Natural killer cell (primary cell): ENCODE measurements at regions not wholly inside any gene's neighbourhood (a gene's known extent, or its start where the extent isn't known, plus 50 kb on each side); places are given as distances from the start of the nearest gene placed in this dataset.

Experiments used
- ATAC-seq, 3 donors: fragments of 150-1000 bp in 2 of 3; fragments of 200-7000 bp in 1 of 3; cut with Tn5 transposase; 1 replicate in 1 of 3; 2 replicates in 2 of 3; pipeline ENCODE4 v1.10.0; 2021; ENCODE audit warnings: mild to moderate bottlenecking in 2 of 3, moderate library complexity in 2 of 3
- DNase-seq, 2 donors: peaks; one replicate each; pipeline versions ENCODE4 v3.0.0 to v3.0.0-alpha.2; 2013 to 2021; ENCODE audit warnings: mixed read lengths in 1 of 2
- H3K27ac ChIP-seq: one replicate; pipeline ENCODE4 v1.5.1; 2013; ENCODE audit warnings: mild to moderate bottlenecking, low read length
- H3K27me3 ChIP-seq: one replicate; pipeline ENCODE4 v1.6.1; 2013; ENCODE audit warnings: low read length; ENCODE audit not compliant: control insufficient read depth, insufficient read depth
- H3K36me3 ChIP-seq: one replicate; pipeline ENCODE4 v1.6.1; 2013; ENCODE audit warnings: low read length; ENCODE audit not compliant: control insufficient read depth, insufficient read depth
- H3K4me1 ChIP-seq: one replicate; pipeline ENCODE4 v1.6.1; 2013; ENCODE audit warnings: low read length; ENCODE audit not compliant: control insufficient read depth, insufficient read depth
- H3K4me3 ChIP-seq: one replicate; pipeline ENCODE4 v1.5.1; 2013; ENCODE audit warnings: low read length
- H3K9me3 ChIP-seq: one replicate; pipeline ENCODE4 v1.6.1; 2013; ENCODE audit warnings: low read length; ENCODE audit not compliant: control insufficient read depth, insufficient read depth
- H3K27ac Mint-ChIP-seq, 2 donors: one replicate each; pipeline ENCODE4 v1.8.0; 2022; ENCODE audit warnings: mild to moderate bottlenecking in 2 of 2, mixed read lengths in 2 of 2, moderate library complexity in 1 of 2
- H3K27me3 Mint-ChIP-seq, 2 donors: one replicate each; pipeline ENCODE4 v1.8.0; 2022; ENCODE audit warnings: low read depth in 2 of 2, mixed read lengths in 2 of 2
- H3K36me3 Mint-ChIP-seq: one replicate; pipeline ENCODE4 v1.8.0; 2022; ENCODE audit warnings: mixed read lengths
- H3K4me1 Mint-ChIP-seq, 2 donors: one replicate each; pipeline ENCODE4 v1.8.0; 2022; ENCODE audit warnings: mixed read lengths in 2 of 2
- H3K4me3 Mint-ChIP-seq: one replicate; pipeline ENCODE4 v1.8.0; 2022; ENCODE audit warnings: mild to moderate bottlenecking, moderate library complexity, mixed read lengths
- H3K9me3 Mint-ChIP-seq, 2 donors: one replicate each; pipeline ENCODE4 v1.8.0; 2022; ENCODE audit warnings: mixed read lengths in 2 of 2
- WGBS: methylation state at CpG from one replicate; pipeline ENCODE4 v1.1.7; 2013; ENCODE audit warnings: missing lambda C conversion rate; ENCODE audit not compliant: insufficient coverage; 5-methylcytosine and 5-hydroxymethylcytosine counted together
- intact Hi-C: fragments of 100-400 bp; cut with micrococcal nuclease; formaldehyde crosslinking; loops from one replicate; pipeline ENCODE4 v1.14.2; 2022
- TF ChIP-seq, protein P1 (sequence below): fragments of 200-600 bp; IDR thresholded peaks from one replicate; pipeline ENCODE4 v1.8.0; 2022; ENCODE audit warnings: antibody characterized with exemption

DNA sequence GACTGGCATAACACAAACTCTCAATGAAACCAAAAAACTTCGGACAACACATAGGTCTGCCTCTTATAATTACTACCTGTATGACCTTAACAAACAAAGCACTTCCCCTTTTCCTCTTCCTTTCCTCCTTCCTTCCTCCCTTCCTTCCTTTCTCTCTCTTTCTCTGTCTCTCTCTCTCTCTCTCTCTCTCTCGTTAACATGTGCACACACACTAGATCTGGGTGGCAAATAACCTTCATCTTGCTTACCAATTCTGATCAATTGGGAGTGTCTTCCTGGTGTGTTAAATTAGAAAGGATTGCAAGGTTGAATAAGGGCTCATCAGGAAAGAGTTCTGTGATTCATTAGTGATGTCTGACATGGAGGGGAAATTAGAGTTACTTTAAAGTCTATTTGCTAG, 307.8 kb upstream of the PRKD1 start:
- Mint-ChIP-seq H3K27ac (no peak overlapping the region), H3K36me3 (no peaks in the 10 kb centered on the region), H3K27me3 (no peaks in the 10 kb centered on the region), H3K4me3 (no peak overlapping the region), H3K4me1 (no peaks in the 10 kb centered on the region), H3K9me3 (peaks cover 14 to 19% of the 10 kb centered on the region in 2 donors)
- Histone ChIP-seq H3K27me3 (no peaks in the 10 kb centered on the region), H3K4me3 (no peak overlapping the region), H3K4me1 (no peaks in the 10 kb centered on the region), H3K27ac (no peak overlapping the region), H3K36me3 (no peaks in the 10 kb centered on the region), H3K9me3 (no peaks in the 10 kb centered on the region)
- no peak for DNase-seq
- WGBS: 95% methylated on average over 2 of the region's 2 CpGs
- ATAC-seq: no peak
- TF ChIP-seq, protein P1, sequence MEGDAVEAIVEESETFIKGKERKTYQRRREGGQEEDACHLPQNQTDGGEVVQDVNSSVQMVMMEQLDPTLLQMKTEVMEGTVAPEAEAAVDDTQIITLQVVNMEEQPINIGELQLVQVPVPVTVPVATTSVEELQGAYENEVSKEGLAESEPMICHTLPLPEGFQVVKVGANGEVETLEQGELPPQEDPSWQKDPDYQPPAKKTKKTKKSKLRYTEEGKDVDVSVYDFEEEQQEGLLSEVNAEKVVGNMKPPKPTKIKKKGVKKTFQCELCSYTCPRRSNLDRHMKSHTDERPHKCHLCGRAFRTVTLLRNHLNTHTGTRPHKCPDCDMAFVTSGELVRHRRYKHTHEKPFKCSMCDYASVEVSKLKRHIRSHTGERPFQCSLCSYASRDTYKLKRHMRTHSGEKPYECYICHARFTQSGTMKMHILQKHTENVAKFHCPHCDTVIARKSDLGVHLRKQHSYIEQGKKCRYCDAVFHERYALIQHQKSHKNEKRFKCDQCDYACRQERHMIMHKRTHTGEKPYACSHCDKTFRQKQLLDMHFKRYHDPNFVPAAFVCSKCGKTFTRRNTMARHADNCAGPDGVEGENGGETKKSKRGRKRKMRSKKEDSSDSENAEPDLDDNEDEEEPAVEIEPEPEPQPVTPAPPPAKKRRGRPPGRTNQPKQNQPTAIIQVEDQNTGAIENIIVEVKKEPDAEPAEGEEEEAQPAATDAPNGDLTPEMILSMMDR: no peak
- intact Hi-C loops: no loop called here

DNA sequence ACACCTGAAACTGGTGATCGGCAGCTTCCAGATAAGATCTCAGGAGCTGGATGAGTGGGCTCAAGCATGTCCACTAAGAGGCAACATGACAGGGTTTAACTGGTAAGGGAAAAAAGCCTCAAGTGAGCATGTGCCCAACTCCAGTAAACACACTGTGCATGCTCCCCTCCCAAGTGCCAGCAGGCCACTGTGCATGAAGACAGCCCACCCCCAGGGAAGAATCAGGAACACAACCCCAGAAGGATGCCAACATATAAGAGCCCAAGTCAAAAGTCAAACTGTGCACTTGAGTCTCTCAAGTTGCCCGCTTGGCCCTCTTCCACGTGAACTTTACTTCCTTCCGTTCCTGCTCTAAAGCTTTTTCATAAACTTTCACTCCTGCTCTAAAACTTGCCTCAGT, 311.3 kb upstream of the PRKD1 start:
- Mint-ChIP-seq H3K4me3 (no peak overlapping the region), H3K9me3 (peaks cover 11 to 14% of the 10 kb centered on the region in 2 donors), H3K4me1 (no peaks in the 10 kb centered on the region), H3K27me3 (no peaks in the 10 kb centered on the region), H3K36me3 (no peaks in the 10 kb centered on the region), H3K27ac (no peak overlapping the region)
- H3K27ac ChIP-seq: no peak overlapping the region
- no peaks in the 10 kb centered on the region for H3K27me3 ChIP-seq
- DNase-seq: no peak
- ATAC-seq: no peak
- WGBS: 90% methylated on average over 4 of the region's 4 CpGs
- H3K4me3 ChIP-seq: no peak overlapping the region
- H3K36me3 ChIP-seq: no peaks in the 10 kb centered on the region
- TF ChIP-seq, protein P1: no peak
- H3K9me3 ChIP-seq: no peaks in the 10 kb centered on the region
- intact Hi-C loops: no loop called here
- H3K4me1 ChIP-seq: no peaks in the 10 kb centered on the region

DNA sequence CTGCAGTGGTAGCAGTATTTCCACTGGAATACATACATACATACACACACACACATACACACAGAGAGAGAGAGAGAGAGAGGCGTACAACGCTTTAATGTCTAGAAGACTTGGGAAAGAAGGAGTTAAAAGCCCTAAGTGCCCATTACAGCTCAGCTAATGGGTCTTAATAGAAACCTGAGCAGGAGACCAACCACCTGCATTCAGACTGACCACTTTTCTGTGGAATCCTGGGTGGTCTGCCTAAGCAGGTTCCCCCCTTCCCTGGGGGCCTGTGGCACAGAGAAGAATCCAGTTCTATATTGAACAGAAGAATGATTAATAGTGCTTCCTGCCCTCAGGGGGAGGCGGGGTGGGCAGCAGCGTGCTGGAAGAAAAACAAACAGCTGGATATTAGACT, 312.4 kb upstream of the PRKD1 start:
- no peaks in the 10 kb centered on the region for H3K36me3 ChIP-seq
- DNase-seq: no peak
- Mint-ChIP-seq H3K27me3 (no peaks in the 10 kb centered on the region), H3K36me3 (no peaks in the 10 kb centered on the region), H3K27ac (no peak overlapping the region), H3K4me3 (no peak overlapping the region), H3K9me3 (peaks cover 9 to 11% of the 10 kb centered on the region in 2 donors), H3K4me1 (no peaks in the 10 kb centered on the region)
- H3K27me3 ChIP-seq: no peaks in the 10 kb centered on the region
- TF ChIP-seq, protein P1: no peak
- no peak for ATAC-seq
- no peak overlapping the region for H3K4me3 ChIP-seq
- intact Hi-C loops: no loop called here
- H3K4me1 ChIP-seq: no peaks in the 10 kb centered on the region
- 70% methylated on average over 2 of the region's 4 CpGs for WGBS
- H3K27ac ChIP-seq: no peak overlapping the region
- no peaks in the 10 kb centered on the region for H3K9me3 ChIP-seq

DNA sequence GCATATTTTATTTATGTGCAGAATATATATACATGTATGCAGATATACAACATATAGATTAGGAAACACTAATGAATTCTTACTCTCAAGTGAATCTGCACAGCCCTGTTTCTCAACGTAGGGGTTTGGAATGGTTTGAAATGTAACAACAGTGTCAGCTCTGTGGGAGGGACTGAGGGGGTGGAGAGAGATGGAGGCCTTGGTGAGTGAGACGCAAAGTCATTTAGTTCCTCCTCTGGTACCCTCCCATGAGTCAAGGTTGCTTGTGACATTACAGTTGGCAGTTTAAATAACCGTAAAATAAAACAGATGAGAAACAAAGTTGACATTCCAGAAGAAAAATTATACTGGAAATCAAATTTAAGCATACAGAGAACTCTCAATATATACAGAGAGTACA, 313.0 kb upstream of the PRKD1 start:
- ATAC-seq (no peak), DNase-seq (no peak)
- no peaks in the 10 kb centered on the region for H3K9me3 ChIP-seq
- no peaks in the 10 kb centered on the region for H3K4me1 ChIP-seq
- intact Hi-C loops: no loop called here
- 63% methylated on average over 2 of the region's 3 CpGs for WGBS
- no peaks in the 10 kb centered on the region for H3K4me1 Mint-ChIP-seq
- H3K27ac Mint-ChIP-seq: no peak overlapping the region
- no peaks in the 10 kb centered on the region for H3K36me3 Mint-ChIP-seq
- no peak overlapping the region for H3K4me3 ChIP-seq
- H3K9me3 Mint-ChIP-seq: peaks cover 7% of the 10 kb centered on the region in 2 donors
- H3K36me3 ChIP-seq: no peaks in the 10 kb centered on the region
- no peaks in the 10 kb centered on the region for H3K27me3 Mint-ChIP-seq
- no peaks in the 10 kb centered on the region for H3K27me3 ChIP-seq
- H3K4me3 Mint-ChIP-seq: no peak overlapping the region
- TF ChIP-seq, protein P1: no peak
- H3K27ac ChIP-seq: no peak overlapping the region
